IMR-90 (cell line): ENCODE measurements at regions not wholly inside any gene's neighbourhood (a gene's known extent, or its start where the extent isn't known, plus 50 kb on each side); places are given as distances from the start of the nearest gene placed in this dataset.

Experiments used
- ATAC-seq: fragments of 200-7000 bp; cut with Tn5 transposase; 2 replicates; pipeline ENCODE4 v1.9.1; 2020; ENCODE audit warnings: low read depth, mild to moderate bottlenecking, moderate library complexity
- BruUV-seq: library from RNA; stranded (reverse); fragments of 400-500 nt; replicated peaks from 2 replicates; lab custom pipeline; 2021; lab: Mats Ljungman, UMichigan
- CTCF ChIA-PET: fragments of 300-600 bp; formaldehyde crosslinking; extraction: SDS; loops from one replicate; lab custom pipeline; 2021; ENCODE audit warnings: antibody characterized with exemption; lab: Yijun Ruan, JAX
- POLR2A ChIA-PET: fragments of 300-600 bp; sonication (Branson Sonifier 250); formaldehyde crosslinking; loops from one replicate; lab custom pipeline; 2022; ENCODE audit warnings: antibody characterized with exemption; ENCODE audit not compliant: unreplicated experiment; lab: Charles Lee
- DNase-seq: peaks from one replicate; pipeline ENCODE4 v3.0.0; 2013
- H2AFZ ChIP-seq: replicated peaks from 2 replicates; pipeline ENCODE3; 2013; ENCODE audit warnings: low read length, mild to moderate bottlenecking; ENCODE audit not compliant: poor library complexity
- H2AK5ac ChIP-seq: 2 replicates; pipeline ENCODE4 v1.6.1; 2013; ENCODE audit warnings: low read depth, low read length, inconsistent platforms
- H2AK9ac ChIP-seq: replicated peaks from 2 replicates; pipeline ENCODE3; 2013; ENCODE audit warnings: mild to moderate bottlenecking, low read depth, low read length, moderate library complexity; ENCODE audit not compliant: poor library complexity
- H2BK120ac ChIP-seq: 2 replicates; pipeline ENCODE4 v1.6.1; 2013; ENCODE audit warnings: low read depth, low read length, inconsistent platforms
- H2BK15ac ChIP-seq: 3 replicates; pipeline ENCODE4 v1.6.1; 2013; ENCODE audit warnings: low read depth, low read length, inconsistent platforms
- H2BK20ac ChIP-seq: 2 replicates; pipeline ENCODE4 v1.6.1; 2013; ENCODE audit warnings: low read depth, mild to moderate bottlenecking, inconsistent platforms, low read length, moderate library complexity
- H2BK5ac ChIP-seq: 2 replicates; pipeline ENCODE4 v1.6.1; 2013; ENCODE audit warnings: mild to moderate bottlenecking, low read depth, low read length, inconsistent platforms; ENCODE audit not compliant: poor library complexity, severe bottlenecking
- H3K14ac ChIP-seq: replicated peaks from 2 replicates; pipeline ENCODE4 v1.6.1; 2013; ENCODE audit warnings: low read depth, low read length, inconsistent platforms
- H3K18ac ChIP-seq: 2 replicates; pipeline ENCODE4 v1.6.1; 2013; ENCODE audit warnings: low read depth, low read length, control low read depth
- H3K23ac ChIP-seq: 2 replicates; pipeline ENCODE4 v1.6.1; 2013; ENCODE audit warnings: low read depth, low read length, inconsistent platforms
- H3K27ac ChIP-seq: 2 replicates; pipeline ENCODE4 v1.5.1; 2013; ENCODE audit warnings: mild to moderate bottlenecking, control low read depth, low read length; ENCODE audit not compliant: insufficient read depth
- H3K27me3 ChIP-seq: 2 replicates; pipeline ENCODE4 v1.6.1; 2013; ENCODE audit warnings: low read length; ENCODE audit not compliant: control insufficient read depth, insufficient read depth
- H3K36me3 ChIP-seq: 2 replicates; pipeline ENCODE4 v1.6.1; 2013; ENCODE audit warnings: low read length, mixed read lengths; ENCODE audit not compliant: control insufficient read depth, insufficient read depth
- H3K4ac ChIP-seq: 2 replicates; pipeline ENCODE4 v1.6.1; 2013; ENCODE audit warnings: low read depth, low read length, inconsistent platforms
- H3K4me1 ChIP-seq: 2 replicates; pipeline ENCODE4 v1.6.1; 2013; ENCODE audit warnings: low read length, mixed read lengths; ENCODE audit not compliant: control insufficient read depth, insufficient read depth
- H3K4me2 ChIP-seq: 2 replicates; pipeline ENCODE4 v1.6.1; 2013; ENCODE audit warnings: low read depth, mild to moderate bottlenecking, control low read depth, low read length, moderate library complexity
- H3K4me3 ChIP-seq: 2 replicates; pipeline ENCODE4 v1.5.1; 2013; ENCODE audit warnings: low read depth, mild to moderate bottlenecking, control low read depth, low read length, moderate library complexity; ENCODE audit not compliant: insufficient read depth
- H3K56ac ChIP-seq: 2 replicates; pipeline ENCODE4 v1.6.1; 2013; ENCODE audit warnings: low read length, inconsistent platforms; ENCODE audit not compliant: insufficient read depth; ENCODE audit errors: extremely low read depth
- H3K79me1 ChIP-seq, 2 experiments: 2 replicates each; pipeline ENCODE4 v1.6.1; 2013; ENCODE audit warnings: low read length in 2 of 2, inconsistent platforms in 1 of 2, low read depth in 1 of 2
- H3K9ac ChIP-seq: 2 replicates; pipeline ENCODE4 v1.6.1; 2013; ENCODE audit warnings: low read depth, low read length, control low read depth
- H3K9me1 ChIP-seq: 2 replicates; pipeline ENCODE4 v1.6.1; 2013; ENCODE audit warnings: low read length, inconsistent platforms; ENCODE audit not compliant: insufficient read depth
- H3K9me3 ChIP-seq: 2 replicates; pipeline ENCODE4 v1.6.1; 2013; ENCODE audit warnings: low read length; ENCODE audit not compliant: control insufficient read depth, insufficient read depth
- H4K20me1 ChIP-seq: 2 replicates; pipeline ENCODE4 v1.6.1; 2013; ENCODE audit warnings: low read length, inconsistent platforms; ENCODE audit not compliant: insufficient read depth
- H4K5ac ChIP-seq: 2 replicates; pipeline ENCODE4 v1.6.1; 2013; ENCODE audit warnings: mild to moderate bottlenecking, low read depth, low read length, control low read depth
- H4K8ac ChIP-seq, 2 experiments: 2 replicates each; pipeline ENCODE4 v1.6.1; 2013; ENCODE audit warnings: low read depth in 2 of 2, low read length in 2 of 2, control low read depth in 1 of 2, inconsistent platforms in 1 of 2
- H4K91ac ChIP-seq: 2 replicates; pipeline ENCODE4 v1.6.1; 2013; ENCODE audit warnings: low read depth, low read length, inconsistent platforms; ENCODE audit not compliant: insufficient read depth
- FOS ChIP-seq: fragments of 150-350 bp; IDR thresholded peaks from 2 replicates; pipeline ENCODE4 v1.6.1; 2016; ENCODE audit warnings: low read depth, low read length
- MAFK ChIP-seq: IDR thresholded peaks from 2 replicates; pipeline ENCODE4 v1.6.1; 2012; ENCODE audit warnings: low read depth, low read length, improper control_type of control experiment
- RCOR1 ChIP-seq: IDR thresholded peaks from 2 replicates; pipeline ENCODE4 v1.6.1; 2012; ENCODE audit warnings: mild to moderate bottlenecking, low read length, improper control_type of control experiment; ENCODE audit not compliant: insufficient replicate concordance
- SMC3 ChIP-seq: fragments of 150-350 bp; IDR thresholded peaks from 2 replicates; pipeline ENCODE4 v1.6.1; 2016; ENCODE audit warnings: low read depth, mild to moderate bottlenecking, antibody characterized with exemption, low read length, moderate library complexity
- WGBS, 2 experiments: methylation state at CpG; one replicate each; pipeline versions ENCODE4 v1.1.5 to v1.1.7; 2013; ENCODE audit warnings: missing lambda C conversion rate in 2 of 2; ENCODE audit not compliant: insufficient read length in 1 of 2; ENCODE audit errors: extremely low coverage in 2 of 2; 5-methylcytosine and 5-hydroxymethylcytosine counted together
- dilution Hi-C: fragments of 300-500 bp; cut with HindIII; formaldehyde crosslinking; loops from one replicate; pipeline ENCODE4 v1.14.3; 2018; ENCODE audit warnings: low sequenced_read_pairs; ENCODE audit not compliant: unreplicated experiment
- in situ Hi-C: fragments of 300-500 bp; cut with MboI; formaldehyde crosslinking; loops from 3 replicates; pipeline ENCODE4 v1.14.3; 2019; ENCODE audit warnings: low sequenced_read_pairs, inconsistent platforms, mixed read lengths
- intact Hi-C: fragments of 100-400 bp; cut with micrococcal nuclease; formaldehyde crosslinking; loops from 2 replicates; pipeline ENCODE4 v1.10.0; 2022

GRCh38 chr16:61500851-61501250, 535.4 kb downstream of the CDH8 start:
- Histone ChIP-seq H3K4me2 (no peak overlapping the region), H2AK5ac (no peak overlapping the region), H3K14ac (no peak overlapping the region), H2BK15ac (no peak overlapping the region), H3K36me3 (no peaks in the 10 kb centered on the region), H3K9ac (no peak overlapping the region), H2BK20ac (no peak overlapping the region), H3K18ac (no peak overlapping the region), H2BK120ac (no peak overlapping the region), H2AK9ac (no peak overlapping the region), H4K8ac (no peak overlapping the region), H3K27ac (no peak overlapping the region), H4K91ac (no peak overlapping the region), H3K56ac (no peak overlapping the region), H3K23ac (no peak overlapping the region), H4K20me1 (no peaks in the 10 kb centered on the region), H2AFZ (no peak overlapping the region), H3K9me1 (no peaks in the 10 kb centered on the region), H3K79me1 (no peaks in the 10 kb centered on the region), H2BK5ac (no peak overlapping the region), H4K5ac (no peak overlapping the region), H3K4ac (no peak overlapping the region), H3K9me3 (peaks cover 6% of the 10 kb centered on the region), H3K4me3 (no peak overlapping the region), H3K4me1 (no peaks in the 10 kb centered on the region), H3K27me3 (no peaks in the 10 kb centered on the region)
- in situ Hi-C loops (no loop called here), intact Hi-C loops (no loop called here), dilution Hi-C loops (no loop called here)
- no CpG with 5 or more reads among the region's 2 CpGs for WGBS, 2 experiments
- no peak for ATAC-seq
- no peak for DNase-seq
- CTCF ChIA-PET, result no interaction called here
- no peak for TF ChIP-seq MAFK
- no peak for TF ChIP-seq SMC3
- TF ChIP-seq RCOR1, result no peak
- TF ChIP-seq FOS, result no peak
- no TSS peak for BruUV-seq
- POLR2A ChIA-PET, result no interaction called here
